Activated gamma-delta T cell treated with anti-CD3 and anti-CD28 coated beads, Interleukin-2, amount 50 U/mL, for 16 hours (primary cell): ENCODE measurements at regions not wholly inside any gene's neighbourhood (a gene's known extent, or its start where the extent isn't known, plus 50 kb on each side); places are given as distances from the start of the nearest gene placed in this dataset.

Experiments used
- DNase-seq: peaks from one replicate; pipeline ENCODE4 v3.0.0-alpha.2; 2020; ENCODE audit warnings: low read depth

- no peak for DNase-seq
These were observed 512.0 kb downstream of the TCERG1L start for GRCh38 chr10:130799532-130799931.

GRCh38 chr10:130800281-130800680 lies 511.2 kb downstream of the TCERG1L start:
- DNase-seq: no peak

- no peak for DNase-seq
These were observed 510.2 kb downstream of the TCERG1L start for GRCh38 chr10:130801276-130801675.

GRCh38 chr10:130801784-130802183 lies 509.7 kb downstream of the TCERG1L start:
- DNase-seq: no peak

GRCh38 chr10:130802301-130802700 lies 509.2 kb downstream of the TCERG1L start:
- DNase-seq: no peak

GRCh38 chr10:130804281-130804680 lies 507.2 kb downstream of the TCERG1L start:
- no peak for DNase-seq

GRCh38 chr10:130804778-130805634 lies 506.5 kb downstream of the TCERG1L start:
- DNase-seq: no peak

GRCh38 chr10:130805635-130806030 lies 505.9 kb downstream of the TCERG1L start:
- no peak for DNase-seq

- no peak for DNase-seq
These were observed 505.1 kb downstream of the TCERG1L start for GRCh38 chr10:130806426-130806825.

- DNase-seq: no peak
These were observed 504.4 kb downstream of the TCERG1L start for GRCh38 chr10:130807096-130807495.

GRCh38 chr10:130807721-130808120 lies 503.8 kb downstream of the TCERG1L start:
- no peak for DNase-seq

- DNase-seq: no peak
These were observed 503.3 kb downstream of the TCERG1L start for GRCh38 chr10:130808243-130808642.

GRCh38 chr10:130808686-130809085 lies 502.8 kb downstream of the TCERG1L start:
- DNase-seq: no peak

- DNase-seq: no peak
These were observed 502.3 kb downstream of the TCERG1L start for GRCh38 chr10:130809181-130809580.

GRCh38 chr10:130809761-130810515 lies 501.6 kb downstream of the TCERG1L start:
- no peak for DNase-seq

GRCh38 chr10:130810856-130811255 lies 500.7 kb downstream of the TCERG1L start:
- no peak for DNase-seq

- DNase-seq: no peak
These were observed 499.0 kb downstream of the TCERG1L start for GRCh38 chr10:130812381-130813148.

GRCh38 chr10:130814610-130815009 lies 496.9 kb downstream of the TCERG1L start:
- no peak for DNase-seq

- DNase-seq: no peak
These were observed 495.2 kb downstream of the TCERG1L start for GRCh38 chr10:130816116-130816901.

- DNase-seq: no peak
These were observed 494.4 kb downstream of the TCERG1L start for GRCh38 chr10:130817046-130817624.

GRCh38 chr10:130817674-130818073 lies 493.8 kb downstream of the TCERG1L start:
- DNase-seq: no peak
